ENCODE measurements at regions not wholly inside any gene's neighbourhood (a gene's known extent, or its start where the extent isn't known, plus 50 kb on each side); places are given as distances from the start of the nearest gene placed in this dataset.

DNA sequence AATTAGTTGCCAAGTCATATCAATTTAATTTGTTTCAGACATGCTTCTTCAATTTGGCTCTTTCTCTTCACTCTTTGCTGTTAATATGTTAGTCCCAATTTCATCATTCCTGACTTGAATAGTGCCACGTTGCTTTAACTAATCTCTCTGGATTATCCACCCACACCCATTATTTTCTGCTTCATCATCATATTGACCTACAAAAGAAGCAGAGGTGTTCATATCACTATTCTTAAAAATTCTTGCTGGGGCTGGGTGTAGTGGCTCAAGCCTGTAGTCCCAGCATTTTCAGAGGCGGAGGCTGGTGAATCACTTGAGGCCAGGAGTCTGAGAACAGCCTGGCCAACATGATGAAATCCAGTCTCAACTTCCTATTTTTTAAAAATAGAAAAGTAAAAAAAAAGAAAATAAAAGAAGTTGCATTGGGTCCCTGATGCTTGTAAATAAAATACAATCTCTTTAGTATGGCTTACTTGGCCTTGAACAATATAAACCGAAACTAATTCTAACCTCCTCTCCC lies 65.7 kb upstream of the KCNIP4 start:
- DNase-seq: no peak

DNA sequence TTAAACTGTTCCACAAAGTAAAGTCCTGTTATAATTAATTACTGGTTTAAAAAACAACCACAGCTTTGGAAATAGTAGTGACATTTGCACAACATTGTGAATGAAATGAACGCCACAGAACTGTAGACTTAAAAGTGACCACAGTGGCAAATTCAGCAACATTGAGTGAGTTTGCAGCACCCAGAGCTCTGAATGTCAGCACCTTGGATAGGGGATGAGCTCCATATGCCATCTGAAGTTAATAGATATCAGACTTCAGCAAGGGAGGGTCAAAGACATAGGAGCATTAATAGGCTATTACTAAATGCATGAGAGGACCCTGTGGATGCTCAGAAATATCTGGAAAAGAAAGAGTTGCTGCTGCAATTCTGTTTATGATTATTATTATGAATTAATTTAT lies 55.3 kb upstream of the KCNIP4 start:
- DNase-seq: no peak

Data from kidney glomerular epithelial cell (primary cell).